ENCODE measurements at regions not wholly inside any gene's neighbourhood (a gene's known extent, or its start where the extent isn't known, plus 50 kb on each side); places are given as distances from the start of the nearest gene placed in this dataset.

DNA sequence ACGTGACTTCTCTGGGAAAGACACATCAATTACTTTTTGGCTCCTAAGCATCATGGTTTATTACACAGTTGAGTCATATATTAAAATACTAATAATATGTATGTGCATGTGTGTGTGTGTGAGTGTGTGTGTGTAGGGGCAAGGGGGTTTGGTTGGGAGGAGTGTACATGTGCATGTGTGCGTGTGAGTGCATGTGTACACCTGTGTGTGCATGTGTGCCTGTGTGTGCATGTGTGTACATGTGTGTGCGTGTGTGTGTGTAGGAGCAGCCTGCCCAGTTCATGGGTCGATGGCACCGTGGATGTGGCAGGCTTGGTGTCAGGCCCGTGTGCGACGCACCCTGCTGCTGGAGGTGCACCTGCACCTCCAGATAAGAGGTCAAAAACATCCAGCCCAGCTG is 99.0 kb upstream of the SNTG2 start:
- ChIA-PET POLR2A (no interaction called here), CTCF (no interaction called here)
- no peak for DNase-seq (ENCODE audit: low read depth, low spot score)
- no peak overlapping the region for H3K4me3 ChIP-seq (ENCODE audit: low read depth, low read length)
- TF ChIP-seq, protein P1, sequence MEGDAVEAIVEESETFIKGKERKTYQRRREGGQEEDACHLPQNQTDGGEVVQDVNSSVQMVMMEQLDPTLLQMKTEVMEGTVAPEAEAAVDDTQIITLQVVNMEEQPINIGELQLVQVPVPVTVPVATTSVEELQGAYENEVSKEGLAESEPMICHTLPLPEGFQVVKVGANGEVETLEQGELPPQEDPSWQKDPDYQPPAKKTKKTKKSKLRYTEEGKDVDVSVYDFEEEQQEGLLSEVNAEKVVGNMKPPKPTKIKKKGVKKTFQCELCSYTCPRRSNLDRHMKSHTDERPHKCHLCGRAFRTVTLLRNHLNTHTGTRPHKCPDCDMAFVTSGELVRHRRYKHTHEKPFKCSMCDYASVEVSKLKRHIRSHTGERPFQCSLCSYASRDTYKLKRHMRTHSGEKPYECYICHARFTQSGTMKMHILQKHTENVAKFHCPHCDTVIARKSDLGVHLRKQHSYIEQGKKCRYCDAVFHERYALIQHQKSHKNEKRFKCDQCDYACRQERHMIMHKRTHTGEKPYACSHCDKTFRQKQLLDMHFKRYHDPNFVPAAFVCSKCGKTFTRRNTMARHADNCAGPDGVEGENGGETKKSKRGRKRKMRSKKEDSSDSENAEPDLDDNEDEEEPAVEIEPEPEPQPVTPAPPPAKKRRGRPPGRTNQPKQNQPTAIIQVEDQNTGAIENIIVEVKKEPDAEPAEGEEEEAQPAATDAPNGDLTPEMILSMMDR (IDR thresholded peaks at IDR 0.05; ENCODE audit: insufficient read depth, low read length, missing control alignments): no peak

GRCh38 chr2:851078-851477 is 99.6 kb upstream of the SNTG2 start:
- TF ChIP-seq, protein P1 (IDR thresholded peaks at IDR 0.05; ENCODE audit: insufficient read depth, low read length, missing control alignments): no peak
- CTCF ChIA-PET: no interaction called here
- no peak for DNase-seq (ENCODE audit: low read depth, low spot score)
- POLR2A ChIA-PET: no interaction called here
- H3K4me3 ChIP-seq (ENCODE audit: low read depth, low read length): no peak overlapping the region

- POLR2A ChIA-PET: no interaction called here
- CTCF ChIA-PET: no interaction called here
- H3K4me3 ChIP-seq (ENCODE audit: low read depth, low read length): no peak overlapping the region
- TF ChIP-seq, protein P1 (IDR thresholded peaks at IDR 0.05; ENCODE audit: insufficient read depth, low read length, missing control alignments): no peak
- no peak for DNase-seq (ENCODE audit: low read depth, low spot score)
Observed at GRCh38 chr2:850429-850828, 100.2 kb upstream of the SNTG2 start.

DNA sequence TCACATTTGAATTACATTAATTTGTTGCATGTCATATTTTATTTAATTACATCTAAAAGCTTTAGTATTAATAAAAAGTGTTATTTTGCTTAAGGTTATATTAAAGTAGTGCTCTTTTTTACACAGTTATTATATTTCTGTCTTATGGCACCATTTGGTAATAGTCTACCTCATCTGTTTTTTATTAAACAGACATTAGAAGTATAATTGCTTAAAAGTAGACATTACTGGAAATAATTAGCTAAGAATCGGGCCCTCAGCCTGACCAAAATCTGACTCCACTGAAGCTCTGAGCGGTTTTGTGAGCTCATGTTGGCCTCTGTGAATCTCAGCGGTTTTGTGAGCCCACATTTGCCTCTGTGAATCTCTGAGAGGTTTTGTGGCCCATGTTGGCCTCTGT is 102.5 kb upstream of the SNTG2 start:
- CTCF ChIA-PET: no interaction called here
- TF ChIP-seq, protein P1 (IDR thresholded peaks at IDR 0.05; ENCODE audit: insufficient read depth, low read length, missing control alignments): no peak
- POLR2A ChIA-PET: no interaction called here
- DNase-seq (ENCODE audit: low read depth, low spot score): no peak
- no peak overlapping the region for H3K4me3 ChIP-seq (ENCODE audit: low read depth, low read length)

DNA sequence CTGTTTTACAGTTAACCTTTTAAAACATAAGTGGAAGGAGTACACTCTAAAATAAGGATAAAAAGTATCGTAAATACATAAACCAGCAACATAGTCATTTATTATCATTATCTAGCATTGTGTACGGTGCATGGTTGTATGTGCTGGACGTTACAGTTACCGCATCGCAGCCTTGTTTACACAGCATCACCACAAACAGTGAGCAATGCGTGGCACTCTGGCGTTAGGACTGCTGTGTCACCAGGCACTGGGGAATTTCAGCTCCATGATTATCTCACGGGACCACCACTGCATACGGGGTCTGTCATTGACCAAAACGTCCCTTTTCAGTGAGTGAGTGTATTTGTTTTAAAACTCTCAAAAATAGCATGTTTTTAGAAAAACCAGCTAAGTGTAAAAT is 103.0 kb upstream of the SNTG2 start:
- TF ChIP-seq, protein P1 (IDR thresholded peaks at IDR 0.05; ENCODE audit: insufficient read depth, low read length, missing control alignments): no peak

GRCh38 chr2:844715-845114 is 105.9 kb upstream of the SNTG2 start:
- ChIA-PET CTCF (no interaction called here), POLR2A (no interaction called here)
- DNase-seq (ENCODE audit: low read depth, low spot score): no peak

More for the DNA sequence above, 103.0 kb upstream of the SNTG2 start:
- DNase-seq (ENCODE audit: low read depth, low spot score): no peak
- ChIA-PET POLR2A (no interaction called here), CTCF (no interaction called here)
- no peak overlapping the region for H3K4me3 ChIP-seq (ENCODE audit: low read depth, low read length)

More at GRCh38 chr2:844715-845114, 105.9 kb upstream of the SNTG2 start:
- TF ChIP-seq, protein P1 (IDR thresholded peaks at IDR 0.05; ENCODE audit: insufficient read depth, low read length, missing control alignments): no peak
- H3K4me3 ChIP-seq (ENCODE audit: low read depth, low read length): no peak overlapping the region
